Ureter (tissue), 1 donor: ENCODE measurements at regions not wholly inside any gene's neighbourhood (a gene's known extent, or its start where the extent isn't known, plus 50 kb on each side); places are given as distances from the start of the nearest gene placed in this dataset.

ENCODE experiments used
- DNase-seq: peaks from one replicate; pipeline ENCODE4 v3.0.0-alpha.2; 2020; ENCODE audit warnings: low spot score
- donor health status: DM: yes; HTN: yes; CAD: no.

GRCh38 chrX:121102101-121102500, 54.7 kb downstream of the GLUD2 start:
- DNase-seq, result no peak

- DNase-seq, result no peak
Measured at GRCh38 chrX:121103381-121103780, 56.0 kb downstream of the GLUD2 start.

GRCh38 chrX:121106484-121107235, 59.2 kb downstream of the GLUD2 start:
- no peak for DNase-seq

GRCh38 chrX:121109986-121110385, 62.6 kb downstream of the GLUD2 start:
- DNase-seq, result no peak

- no peak for DNase-seq
Measured at GRCh38 chrX:121110536-121110935, 63.1 kb downstream of the GLUD2 start.

- DNase-seq, result no peak
Measured at GRCh38 chrX:121114691-121115090, 67.3 kb downstream of the GLUD2 start.

GRCh38 chrX:121120690-121121605, 73.5 kb downstream of the GLUD2 start:
- DNase-seq, result no peak

- no peak for DNase-seq
Measured at GRCh38 chrX:121122332-121122731, 74.9 kb downstream of the GLUD2 start.

GRCh38 chrX:121128925-121129877, 81.8 kb downstream of the GLUD2 start:
- no peak for DNase-seq

- DNase-seq, result no peak
Measured at GRCh38 chrX:121132675-121133074, 85.3 kb downstream of the GLUD2 start.

GRCh38 chrX:121135488-121136207, 88.2 kb downstream of the GLUD2 start:
- no peak for DNase-seq

GRCh38 chrX:121146059-121146628, 98.7 kb downstream of the GLUD2 start:
- no peak for DNase-seq

GRCh38 chrX:121150217-121150616, 102.8 kb downstream of the GLUD2 start:
- DNase-seq, result no peak

- no peak for DNase-seq
Measured at GRCh38 chrX:121151293-121151692, 103.9 kb downstream of the GLUD2 start.

- DNase-seq, result no peak
Measured at GRCh38 chrX:121154858-121155404, 107.5 kb downstream of the GLUD2 start.

- DNase-seq, result no peak
Measured at GRCh38 chrX:121160987-121161386, 113.6 kb downstream of the GLUD2 start.

- no peak for DNase-seq
Measured at GRCh38 chrX:121161501-121161933, 114.1 kb downstream of the GLUD2 start.

- DNase-seq, result no peak
Measured at GRCh38 chrX:121163443-121163842, 116.0 kb downstream of the GLUD2 start.

- no peak for DNase-seq
Measured at GRCh38 chrX:121165930-121166359, 118.5 kb downstream of the GLUD2 start.
